Trophoblast cell (in vitro differentiated cells and primary cell): ENCODE measurements at regions not wholly inside any gene's neighbourhood (a gene's known extent, or its start where the extent isn't known, plus 50 kb on each side); places are given as distances from the start of the nearest gene placed in this dataset.

Experiments
- DNase-seq, 2 donors: peaks; one replicate each; pipeline ENCODE4 v3.0.0-alpha.2; 2016
- H2AFZ ChIP-seq: 2 replicates; pipeline ENCODE4 v1.6.1; 2013; ENCODE audit warnings: low read length, moderate library complexity, mild to moderate bottlenecking; ENCODE audit not compliant: insufficient read depth, poor library complexity
- H2AK5ac ChIP-seq: 2 replicates; pipeline ENCODE4 v1.6.1; 2013; ENCODE audit warnings: mild to moderate bottlenecking, low read length
- H2BK120ac ChIP-seq: 2 replicates; pipeline ENCODE4 v1.6.1; 2013; ENCODE audit warnings: low read length, mild to moderate bottlenecking, moderate library complexity; ENCODE audit not compliant: insufficient read depth, poor library complexity
- H2BK12ac ChIP-seq: 2 replicates; pipeline ENCODE4 v1.6.1; 2013; ENCODE audit warnings: mild to moderate bottlenecking, low read length, moderate library complexity
- H2BK5ac ChIP-seq: 2 replicates; pipeline ENCODE4 v1.6.1; 2013; ENCODE audit warnings: low read length, low read depth, moderate library complexity, mild to moderate bottlenecking; ENCODE audit not compliant: poor library complexity
- H3K14ac ChIP-seq: 2 replicates; pipeline ENCODE4 v1.6.1; 2013; ENCODE audit warnings: mild to moderate bottlenecking, low read length
- H3K18ac ChIP-seq: 2 replicates; pipeline ENCODE4 v1.6.1; 2013; ENCODE audit warnings: mild to moderate bottlenecking, low read length
- H3K23ac ChIP-seq: 2 replicates; pipeline ENCODE4 v1.6.1; 2013; ENCODE audit warnings: low read length
- H3K27ac ChIP-seq: 2 replicates; pipeline ENCODE4 v1.5.1; 2013; ENCODE audit warnings: low read depth, mild to moderate bottlenecking, inconsistent platforms, low read length, moderate library complexity
- H3K27me3 ChIP-seq: 2 replicates; pipeline ENCODE4 v1.6.1; 2013; ENCODE audit warnings: inconsistent platforms, mild to moderate bottlenecking, low read length, moderate library complexity; ENCODE audit not compliant: insufficient read depth
- H3K36me3 ChIP-seq, 2 experiments: 1 replicate in 1 of 2; 2 replicates in 1 of 2; pipeline ENCODE4 v1.6.1; 2013; ENCODE audit warnings: low read length in 2 of 2, mild to moderate bottlenecking in 2 of 2, moderate library complexity in 1 of 2; ENCODE audit not compliant: insufficient read depth in 2 of 2, control insufficient read depth in 1 of 2
- H3K4ac ChIP-seq: 2 replicates; pipeline ENCODE4 v1.6.1; 2013; ENCODE audit warnings: low read depth, mild to moderate bottlenecking, low read length, moderate library complexity
- H3K4me1 ChIP-seq, 2 experiments: 1 replicate in 1 of 2; 2 replicates in 1 of 2; pipeline ENCODE4 v1.6.1; 2013; ENCODE audit warnings: low read length in 2 of 2, mild to moderate bottlenecking in 2 of 2, moderate library complexity in 1 of 2; ENCODE audit not compliant: insufficient read depth in 2 of 2, control insufficient read depth in 1 of 2
- H3K4me2 ChIP-seq: 2 replicates; pipeline ENCODE4 v1.6.1; 2013; ENCODE audit warnings: inconsistent platforms, mild to moderate bottlenecking, low read length, moderate library complexity
- H3K4me3 ChIP-seq: 2 replicates; pipeline ENCODE4 v1.5.1; 2013; ENCODE audit warnings: mild to moderate bottlenecking, low read depth, low read length, inconsistent platforms
- H3K79me1 ChIP-seq: one replicate; pipeline ENCODE4 v1.6.1; 2013; ENCODE audit warnings: low read length
- H3K79me2 ChIP-seq: 2 replicates; pipeline ENCODE4 v1.6.1; 2013; ENCODE audit warnings: low read length, mild to moderate bottlenecking; ENCODE audit not compliant: control insufficient read depth, insufficient read depth, poor library complexity
- H3K9ac ChIP-seq: 2 replicates; pipeline ENCODE4 v1.6.1; 2013; ENCODE audit warnings: mild to moderate bottlenecking, low read length
- H3K9me3 ChIP-seq: 2 replicates; pipeline ENCODE4 v1.6.1; 2013; ENCODE audit warnings: low read depth, mild to moderate bottlenecking, control low read depth, inconsistent platforms, low read length; ENCODE audit not compliant: insufficient read depth
- H4K12ac ChIP-seq: 2 replicates; pipeline ENCODE4 v1.6.1; 2013; ENCODE audit warnings: low read depth, mild to moderate bottlenecking, low read length, moderate library complexity
- H4K8ac ChIP-seq: 2 replicates; pipeline ENCODE4 v1.6.1; 2013; ENCODE audit warnings: low read depth, mild to moderate bottlenecking, low read length, moderate library complexity
- H4K91ac ChIP-seq: one replicate; pipeline ENCODE4 v1.6.1; 2013; ENCODE audit warnings: low read depth, mild to moderate bottlenecking, low read length, moderate library complexity
- WGBS: extraction: QIAGEN DNeasy Blood & Tissue Kit; methylation state at CpG from one replicate; pipeline ENCODE4 v1.1.7; 2013; ENCODE audit warnings: missing lambda C conversion rate; ENCODE audit not compliant: insufficient read length, insufficient coverage; ENCODE audit errors: extremely low coverage; 5-methylcytosine and 5-hydroxymethylcytosine counted together

- H3K9me3 ChIP-seq, result no peaks in the 10 kb centered on the region
- H2AK5ac ChIP-seq, result no peak overlapping the region
- H2BK120ac ChIP-seq, result no peak overlapping the region
- H3K79me1 ChIP-seq, result no peaks in the 10 kb centered on the region
- no peak overlapping the region for H2AFZ ChIP-seq
- H2BK5ac ChIP-seq, result no peak overlapping the region
- H3K27ac ChIP-seq, result no peak overlapping the region
- no peak overlapping the region for H3K18ac ChIP-seq
- no peaks in the 10 kb centered on the region for H3K79me2 ChIP-seq
- no peaks in the 10 kb centered on the region for H3K4me1 ChIP-seq
- no peaks in the 10 kb centered on the region for H3K36me3 ChIP-seq
- no peak overlapping the region for H4K8ac ChIP-seq
- no peak for DNase-seq
- H3K14ac ChIP-seq, result no peak overlapping the region
- no peak overlapping the region for H3K4ac ChIP-seq
- H3K9ac ChIP-seq, result no peak overlapping the region
- H3K27me3 ChIP-seq, result no peaks in the 10 kb centered on the region
- H3K23ac ChIP-seq, result no peak overlapping the region
- H3K4me3 ChIP-seq, result no peak overlapping the region
- no CpG with 5 or more reads among the region's 4 CpGs for WGBS
- H3K4me2 ChIP-seq, result no peak overlapping the region
- H4K91ac ChIP-seq, result no peak overlapping the region
- no peak overlapping the region for H2BK12ac ChIP-seq
- H4K12ac ChIP-seq, result no peak overlapping the region
These were observed 1149.1 kb upstream of the CDH8 start for GRCh38 chr16:63185235-63185780.

DNA sequence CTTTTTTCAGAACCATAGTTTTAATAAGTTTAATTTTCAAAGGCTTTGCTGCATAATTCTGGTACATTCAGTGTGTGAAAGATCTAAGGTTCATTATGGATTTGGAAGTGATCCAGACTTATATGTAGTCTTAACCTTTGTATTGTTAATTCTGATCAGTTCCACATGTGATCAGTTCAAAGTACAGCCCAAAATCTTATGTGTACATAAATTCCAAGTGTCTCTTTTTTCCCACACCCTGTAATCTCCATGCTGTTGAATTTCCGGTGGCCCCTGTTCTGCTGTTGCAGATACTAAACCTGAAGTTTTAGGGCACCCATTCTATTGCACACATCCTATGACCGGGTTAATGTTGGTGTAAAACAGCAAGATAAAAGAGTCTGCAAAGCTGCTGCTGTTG lies 1147.5 kb upstream of the CDH8 start:
- H3K9ac ChIP-seq, result no peak overlapping the region
- no peak overlapping the region for H4K8ac ChIP-seq
- no peaks in the 10 kb centered on the region for H3K9me3 ChIP-seq
- H3K4me3 ChIP-seq, result no peak overlapping the region
- no CpG with 5 or more reads among the region's 2 CpGs for WGBS
- no peak overlapping the region for H2BK120ac ChIP-seq
- no peak overlapping the region for H3K4me2 ChIP-seq
- H3K4me1 ChIP-seq, result no peaks in the 10 kb centered on the region
- no peak overlapping the region for H3K23ac ChIP-seq
- no peak overlapping the region for H2BK5ac ChIP-seq
- H4K12ac ChIP-seq, result no peak overlapping the region
- no peaks in the 10 kb centered on the region for H3K79me1 ChIP-seq
- H3K18ac ChIP-seq, result no peak overlapping the region
- H3K36me3 ChIP-seq, result no peaks in the 10 kb centered on the region
- no peak overlapping the region for H2AK5ac ChIP-seq
- H3K4ac ChIP-seq, result no peak overlapping the region
- H3K27me3 ChIP-seq, result no peaks in the 10 kb centered on the region
- H3K79me2 ChIP-seq, result no peaks in the 10 kb centered on the region
- no peak overlapping the region for H4K91ac ChIP-seq
- DNase-seq, result no peak
- H2BK12ac ChIP-seq, result no peak overlapping the region
- no peak overlapping the region for H3K14ac ChIP-seq
- H2AFZ ChIP-seq, result no peak overlapping the region
- H3K27ac ChIP-seq, result no peak overlapping the region

DNA sequence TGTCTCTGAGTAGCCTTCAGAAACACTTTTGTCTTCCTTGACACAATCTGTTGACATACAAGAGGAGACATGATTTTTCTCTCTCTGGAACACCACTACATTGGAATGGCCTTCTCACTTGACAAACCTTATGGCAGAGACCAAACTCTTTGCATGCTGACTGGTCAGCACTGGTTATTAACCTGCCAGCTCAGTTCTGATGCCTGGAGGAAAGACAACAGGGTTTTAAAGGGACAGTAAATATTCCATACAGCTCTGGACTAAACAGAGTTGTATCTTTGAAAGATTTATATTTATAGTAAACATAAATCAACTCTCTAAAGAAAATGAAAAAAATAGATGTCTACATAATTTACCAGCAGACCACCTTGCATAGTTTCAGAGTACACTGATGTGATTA lies 1139.1 kb upstream of the CDH8 start:
- no peaks in the 10 kb centered on the region for H3K79me1 ChIP-seq
- H3K4ac ChIP-seq, result no peak overlapping the region
- no peak overlapping the region for H3K14ac ChIP-seq
- H2BK12ac ChIP-seq, result no peak overlapping the region
- H3K23ac ChIP-seq, result no peak overlapping the region
- no peak overlapping the region for H4K8ac ChIP-seq
- no peaks in the 10 kb centered on the region for H3K9me3 ChIP-seq
- H3K18ac ChIP-seq, result no peak overlapping the region
- H2BK5ac ChIP-seq, result no peak overlapping the region
- H3K4me3 ChIP-seq, result no peak overlapping the region
- no peak overlapping the region for H2BK120ac ChIP-seq
- no peak overlapping the region for H2AK5ac ChIP-seq
- H3K4me1 ChIP-seq, result no peaks in the 10 kb centered on the region
- H4K12ac ChIP-seq, result no peak overlapping the region
- H3K27ac ChIP-seq, result no peak overlapping the region
- no peak overlapping the region for H2AFZ ChIP-seq
- DNase-seq, result no peak
- no peaks in the 10 kb centered on the region for H3K36me3 ChIP-seq
- no peak overlapping the region for H3K9ac ChIP-seq
- no peaks in the 10 kb centered on the region for H3K27me3 ChIP-seq
- H4K91ac ChIP-seq, result no peak overlapping the region
- no peak overlapping the region for H3K4me2 ChIP-seq
- no peaks in the 10 kb centered on the region for H3K79me2 ChIP-seq

GRCh38 chr16:63174801-63175200 lies 1138.6 kb upstream of the CDH8 start:
- Histone ChIP-seq H3K23ac (no peak overlapping the region), H2AFZ (no peak overlapping the region), H3K18ac (no peak overlapping the region), H3K14ac (no peak overlapping the region), H4K8ac (no peak overlapping the region), H3K79me2 (no peaks in the 10 kb centered on the region), H4K91ac (no peak overlapping the region), H3K4me2 (no peak overlapping the region), H3K27me3 (no peaks in the 10 kb centered on the region), H3K4me3 (no peak overlapping the region), H3K4ac (no peak overlapping the region), H2BK5ac (no peak overlapping the region), H3K9me3 (no peaks in the 10 kb centered on the region), H2BK120ac (no peak overlapping the region), H3K27ac (no peak overlapping the region), H2AK5ac (no peak overlapping the region), H3K9ac (no peak overlapping the region), H2BK12ac (no peak overlapping the region), H3K4me1 (no peaks in the 10 kb centered on the region), H4K12ac (no peak overlapping the region), H3K79me1 (no peaks in the 10 kb centered on the region), H3K36me3 (no peaks in the 10 kb centered on the region)
- DNase-seq, result no peak

- Histone ChIP-seq H3K14ac (no peak overlapping the region), H2BK120ac (no peak overlapping the region)
These were observed 1135.3 kb upstream of the CDH8 start for GRCh38 chr16:63171545-63171944.

More at GRCh38 chr16:63171545-63171944, 1135.3 kb upstream of the CDH8 start:
- Histone ChIP-seq H3K9ac (no peak overlapping the region), H3K23ac (no peak overlapping the region), H4K8ac (no peak overlapping the region), H4K12ac (no peak overlapping the region), H3K4me3 (no peak overlapping the region), H2BK5ac (no peak overlapping the region), H3K27ac (no peak overlapping the region), H3K4ac (no peak overlapping the region), H2BK12ac (no peak overlapping the region), H3K79me1 (no peaks in the 10 kb centered on the region), H3K9me3 (no peaks in the 10 kb centered on the region), H2AFZ (no peak overlapping the region), H3K27me3 (no peaks in the 10 kb centered on the region), H3K4me2 (no peak overlapping the region), H3K4me1 (no peaks in the 10 kb centered on the region), H2AK5ac (no peak overlapping the region), H3K79me2 (no peaks in the 10 kb centered on the region), H3K36me3 (no peaks in the 10 kb centered on the region), H4K91ac (no peak overlapping the region), H3K18ac (no peak overlapping the region)
- DNase-seq, result no peak
